Transverse colon (tissue), 3 donors: ENCODE measurements at regions not wholly inside any gene's neighbourhood (a gene's known extent, or its start where the extent isn't known, plus 50 kb on each side); places are given as distances from the start of the nearest gene placed in this dataset.

Source experiments
- POLR2A ChIP-seq: fragments of 450-650 bp; IDR thresholded peaks from one replicate; pipeline ENCODE4 v1.6.1; 2016; ENCODE audit warnings: antibody characterized with exemption, mild to moderate bottlenecking, moderate library complexity
- TF ChIP-seq, protein P1 (sequence below), 5 experiments: fragments of 200-600 bp in 3 of 5; fragments of 450-650 bp in 2 of 5; sonication (generic) in 3 of 5; IDR thresholded peaks; 1 replicate in 2 of 5; 2 replicates in 3 of 5; pipeline ENCODE4 v1.5.1; 2016 to 2017; ENCODE audit warnings: antibody characterized with exemption in 5 of 5, inconsistent platforms in 3 of 5, mild to moderate bottlenecking in 2 of 5, moderate library complexity in 1 of 5

DNA sequence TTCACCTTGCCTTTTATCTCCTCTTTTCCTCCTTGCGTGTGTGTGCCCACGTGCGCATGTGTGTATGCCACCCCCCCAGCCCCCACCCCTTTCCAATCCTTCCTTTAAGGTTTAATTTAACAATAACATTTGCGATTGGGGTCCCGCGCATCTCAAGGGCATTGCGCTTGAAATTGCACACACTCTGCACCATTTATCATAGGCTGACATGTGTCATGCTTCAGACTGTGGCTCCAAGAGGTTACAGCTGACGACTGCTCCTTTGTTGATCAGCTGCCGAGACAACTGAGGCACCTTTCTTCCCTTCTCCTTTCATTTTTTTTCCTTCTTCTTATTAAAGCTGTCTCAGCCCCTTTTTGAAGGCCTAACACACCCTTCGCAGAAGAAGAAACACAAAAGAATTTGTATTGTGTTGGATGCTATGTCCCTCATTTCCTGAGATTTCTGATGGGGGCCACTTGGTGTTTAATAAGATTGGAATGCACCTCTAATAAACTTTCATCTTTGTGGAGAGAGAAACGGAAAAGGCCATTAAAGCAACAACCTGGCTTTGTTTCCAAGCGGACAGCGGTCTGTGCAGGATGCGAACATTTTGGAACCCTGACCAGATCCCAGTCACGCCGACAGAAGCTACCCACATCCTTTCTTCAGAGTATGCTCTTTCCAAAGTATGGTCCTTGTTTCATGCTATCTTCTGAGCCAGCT is 470.1 kb downstream of the MCTP2 start:
- TF ChIP-seq, protein P1, sequence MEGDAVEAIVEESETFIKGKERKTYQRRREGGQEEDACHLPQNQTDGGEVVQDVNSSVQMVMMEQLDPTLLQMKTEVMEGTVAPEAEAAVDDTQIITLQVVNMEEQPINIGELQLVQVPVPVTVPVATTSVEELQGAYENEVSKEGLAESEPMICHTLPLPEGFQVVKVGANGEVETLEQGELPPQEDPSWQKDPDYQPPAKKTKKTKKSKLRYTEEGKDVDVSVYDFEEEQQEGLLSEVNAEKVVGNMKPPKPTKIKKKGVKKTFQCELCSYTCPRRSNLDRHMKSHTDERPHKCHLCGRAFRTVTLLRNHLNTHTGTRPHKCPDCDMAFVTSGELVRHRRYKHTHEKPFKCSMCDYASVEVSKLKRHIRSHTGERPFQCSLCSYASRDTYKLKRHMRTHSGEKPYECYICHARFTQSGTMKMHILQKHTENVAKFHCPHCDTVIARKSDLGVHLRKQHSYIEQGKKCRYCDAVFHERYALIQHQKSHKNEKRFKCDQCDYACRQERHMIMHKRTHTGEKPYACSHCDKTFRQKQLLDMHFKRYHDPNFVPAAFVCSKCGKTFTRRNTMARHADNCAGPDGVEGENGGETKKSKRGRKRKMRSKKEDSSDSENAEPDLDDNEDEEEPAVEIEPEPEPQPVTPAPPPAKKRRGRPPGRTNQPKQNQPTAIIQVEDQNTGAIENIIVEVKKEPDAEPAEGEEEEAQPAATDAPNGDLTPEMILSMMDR (IDR thresholded peaks at IDR 0.05), result no peak
- no peak for TF ChIP-seq POLR2A
